ENCODE measurements at regions not wholly inside any gene's neighbourhood (a gene's known extent, or its start where the extent isn't known, plus 50 kb on each side); places are given as distances from the start of the nearest gene placed in this dataset.

- TF ChIP-seq, protein P1, sequence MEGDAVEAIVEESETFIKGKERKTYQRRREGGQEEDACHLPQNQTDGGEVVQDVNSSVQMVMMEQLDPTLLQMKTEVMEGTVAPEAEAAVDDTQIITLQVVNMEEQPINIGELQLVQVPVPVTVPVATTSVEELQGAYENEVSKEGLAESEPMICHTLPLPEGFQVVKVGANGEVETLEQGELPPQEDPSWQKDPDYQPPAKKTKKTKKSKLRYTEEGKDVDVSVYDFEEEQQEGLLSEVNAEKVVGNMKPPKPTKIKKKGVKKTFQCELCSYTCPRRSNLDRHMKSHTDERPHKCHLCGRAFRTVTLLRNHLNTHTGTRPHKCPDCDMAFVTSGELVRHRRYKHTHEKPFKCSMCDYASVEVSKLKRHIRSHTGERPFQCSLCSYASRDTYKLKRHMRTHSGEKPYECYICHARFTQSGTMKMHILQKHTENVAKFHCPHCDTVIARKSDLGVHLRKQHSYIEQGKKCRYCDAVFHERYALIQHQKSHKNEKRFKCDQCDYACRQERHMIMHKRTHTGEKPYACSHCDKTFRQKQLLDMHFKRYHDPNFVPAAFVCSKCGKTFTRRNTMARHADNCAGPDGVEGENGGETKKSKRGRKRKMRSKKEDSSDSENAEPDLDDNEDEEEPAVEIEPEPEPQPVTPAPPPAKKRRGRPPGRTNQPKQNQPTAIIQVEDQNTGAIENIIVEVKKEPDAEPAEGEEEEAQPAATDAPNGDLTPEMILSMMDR (IDR thresholded peaks at IDR 0.05; ENCODE audit: insufficient read depth, low read depth, low read length): no peak
- TF ChIP-seq EZH2 (IDR thresholded peaks at IDR 0.05; ENCODE audit: insufficient read depth, low read length): no peak
Observed at GRCh38 chr1:233816348-233816747, 88.1 kb upstream of the SLC35F3 start.
